Activated naive CD8-positive, alpha-beta T cell (primary cell): ENCODE measurements at regions not wholly inside any gene's neighbourhood (a gene's known extent, or its start where the extent isn't known, plus 50 kb on each side); places are given as distances from the start of the nearest gene placed in this dataset.
A peak's percentile ranks its signal among the peaks of the same experiment; 100 is the strongest.

Experiments used
- H3K27ac Mint-ChIP-seq: one replicate; pipeline ENCODE4 v1.8.0; 2021; ENCODE audit warnings: mixed read lengths
- H3K27me3 Mint-ChIP-seq: one replicate; pipeline ENCODE4 v1.8.0; 2021; ENCODE audit warnings: mixed read lengths
- H3K36me3 Mint-ChIP-seq: one replicate; pipeline ENCODE4 v1.8.0; 2021; ENCODE audit warnings: mixed read lengths
- H3K4me1 Mint-ChIP-seq: one replicate; pipeline ENCODE4 v1.8.0; 2021; ENCODE audit warnings: low read depth, mixed read lengths
- H3K4me3 Mint-ChIP-seq: one replicate; pipeline ENCODE4 v1.8.0; 2021; ENCODE audit warnings: mild to moderate bottlenecking, mixed read lengths
- H3K9me3 Mint-ChIP-seq: one replicate; pipeline ENCODE4 v1.8.0; 2021; ENCODE audit warnings: low read depth, mixed read lengths

- peak overlapping the region; percentile 84 for H3K4me3 Mint-ChIP-seq
- H3K4me1 Mint-ChIP-seq: peaks cover 40% of the 10 kb centered on the region
- no peaks in the 10 kb centered on the region for H3K27me3 Mint-ChIP-seq
- H3K9me3 Mint-ChIP-seq: no peaks in the 10 kb centered on the region
- H3K27ac Mint-ChIP-seq: no peak overlapping the region
- peaks cover 3% of the 10 kb centered on the region for H3K36me3 Mint-ChIP-seq
Observed at GRCh38 chrX:40166582-40166981, 68.8 kb upstream of the BCOR start.

- peaks cover 3% of the 10 kb centered on the region for H3K36me3 Mint-ChIP-seq
- no peaks in the 10 kb centered on the region for H3K9me3 Mint-ChIP-seq
- peak overlapping the region; percentile 16 for H3K27ac Mint-ChIP-seq
- H3K27me3 Mint-ChIP-seq: no peaks in the 10 kb centered on the region
- H3K4me1 Mint-ChIP-seq: peaks cover 37% of the 10 kb centered on the region
- H3K4me3 Mint-ChIP-seq: no peak overlapping the region
Observed at GRCh38 chrX:40165861-40166260, 68.1 kb upstream of the BCOR start.

- Mint-ChIP-seq H3K4me3 (no peak overlapping the region), H3K9me3 (no peaks in the 10 kb centered on the region), H3K27ac (no peak overlapping the region), H3K4me1 (peaks cover 32% of the 10 kb centered on the region), H3K27me3 (no peaks in the 10 kb centered on the region), H3K36me3 (peaks cover 3% of the 10 kb centered on the region)
Observed at GRCh38 chrX:40165206-40165605, 67.4 kb upstream of the BCOR start.

- peaks cover 3% of the 10 kb centered on the region for H3K36me3 Mint-ChIP-seq
- no peak overlapping the region for H3K27ac Mint-ChIP-seq
- H3K9me3 Mint-ChIP-seq: no peaks in the 10 kb centered on the region
- H3K27me3 Mint-ChIP-seq: no peaks in the 10 kb centered on the region
- H3K4me3 Mint-ChIP-seq: no peak overlapping the region
- H3K4me1 Mint-ChIP-seq: peaks cover 30% of the 10 kb centered on the region
Observed at GRCh38 chrX:40164751-40165150, 67.0 kb upstream of the BCOR start.

GRCh38 chrX:40158036-40158706 lies 60.4 kb upstream of the BCOR start:
- Mint-ChIP-seq H3K9me3 (no peaks in the 10 kb centered on the region), H3K4me1 (peaks cover 13% of the 10 kb centered on the region), H3K4me3 (peak overlapping the region; percentile 80), H3K27me3 (no peaks in the 10 kb centered on the region), H3K27ac (no peak overlapping the region), H3K36me3 (no peaks in the 10 kb centered on the region)

- Mint-ChIP-seq H3K9me3 (no peaks in the 10 kb centered on the region), H3K4me3 (peak overlapping the region; percentile 67)
Observed at GRCh38 chrX:40157228-40158035, 59.7 kb upstream of the BCOR start.

GRCh38 chrX:40156470-40157227 lies 58.9 kb upstream of the BCOR start:
- no peak overlapping the region for H3K27ac Mint-ChIP-seq
- no peaks in the 10 kb centered on the region for H3K36me3 Mint-ChIP-seq
- peaks cover 13% of the 10 kb centered on the region for H3K4me1 Mint-ChIP-seq
- no peaks in the 10 kb centered on the region for H3K9me3 Mint-ChIP-seq
- H3K4me3 Mint-ChIP-seq: no peak overlapping the region
- H3K27me3 Mint-ChIP-seq: no peaks in the 10 kb centered on the region

More at GRCh38 chrX:40157228-40158035, 59.7 kb upstream of the BCOR start:
- Mint-ChIP-seq H3K27ac (no peak overlapping the region), H3K36me3 (no peaks in the 10 kb centered on the region), H3K4me1 (peaks cover 13% of the 10 kb centered on the region), H3K27me3 (no peaks in the 10 kb centered on the region)

GRCh38 chrX:40155589-40156469 lies 58.1 kb upstream of the BCOR start:
- Mint-ChIP-seq H3K4me1 (peaks cover 13% of the 10 kb centered on the region), H3K27me3 (no peaks in the 10 kb centered on the region), H3K36me3 (no peaks in the 10 kb centered on the region), H3K4me3 (no peak overlapping the region), H3K9me3 (no peaks in the 10 kb centered on the region), H3K27ac (no peak overlapping the region)

- Mint-ChIP-seq H3K9me3 (no peaks in the 10 kb centered on the region), H3K36me3 (no peaks in the 10 kb centered on the region), H3K27me3 (no peaks in the 10 kb centered on the region), H3K4me1 (peaks cover 14% of the 10 kb centered on the region), H3K27ac (peak overlapping the region; percentile 34), H3K4me3 (peak overlapping the region; percentile 81)
Observed at GRCh38 chrX:40154853-40155588, 57.3 kb upstream of the BCOR start.

- Mint-ChIP-seq H3K4me3 (peak overlapping the region; percentile 81), H3K27me3 (no peaks in the 10 kb centered on the region), H3K4me1 (peaks cover 14% of the 10 kb centered on the region), H3K36me3 (no peaks in the 10 kb centered on the region), H3K9me3 (no peaks in the 10 kb centered on the region), H3K27ac (peak overlapping the region; percentile 34)
Observed at GRCh38 chrX:40154250-40154852, 56.6 kb upstream of the BCOR start.

GRCh38 chrX:40153345-40154249 lies 55.8 kb upstream of the BCOR start:
- Mint-ChIP-seq H3K4me3 (peak overlapping the region; percentile 80), H3K4me1 (peaks cover 13% of the 10 kb centered on the region), H3K27ac (peak overlapping the region; percentile 41), H3K36me3 (no peaks in the 10 kb centered on the region), H3K27me3 (no peaks in the 10 kb centered on the region), H3K9me3 (no peaks in the 10 kb centered on the region)

GRCh38 chrX:40152741-40153344 lies 55.1 kb upstream of the BCOR start:
- Mint-ChIP-seq H3K4me3 (peak overlapping the region; percentile 80), H3K27ac (no peak overlapping the region), H3K36me3 (no peaks in the 10 kb centered on the region), H3K27me3 (no peaks in the 10 kb centered on the region), H3K4me1 (peaks cover 15% of the 10 kb centered on the region), H3K9me3 (no peaks in the 10 kb centered on the region)
